PC-9 (cell line): ENCODE measurements at regions not wholly inside any gene's neighbourhood (a gene's known extent, or its start where the extent isn't known, plus 50 kb on each side); places are given as distances from the start of the nearest gene placed in this dataset. TPM values are rescaled to one million over a fixed set of nuclear protein-coding genes. Genes with fewer than 3 reads are reported as not detected.

Source experiments
- BruUV-seq: library from RNA; stranded (reverse); fragments of 400-500 nt; replicated peaks from 2 replicates; lab custom pipeline; 2021; lab: Mats Ljungman, UMichigan
- CTCF ChIA-PET: fragments of 300-600 bp; sonication (Branson Sonifier 250); formaldehyde crosslinking; loops from one replicate; lab custom pipeline; 2022; ENCODE audit warnings: antibody characterized with exemption; lab: Charles Lee
- POLR2A ChIA-PET: fragments of 300-600 bp; sonication (Branson Sonifier 250); formaldehyde crosslinking; loops from one replicate; lab custom pipeline; 2022; ENCODE audit warnings: antibody characterized with exemption; ENCODE audit not compliant: unreplicated experiment; lab: Charles Lee
- DNase-seq, 2 experiments: peaks; one replicate each; pipeline versions ENCODE4 v3.0.0 to v3.0.0-alpha.2; 2015 to 2022; ENCODE audit warnings: mixed read lengths in 1 of 2
- H2AFZ ChIP-seq: fragments of 200-600 bp; sonication (generic); 2 replicates; pipeline ENCODE4 v1.8.1; 2017; ENCODE audit warnings: antibody characterized with exemption
- H3F3A ChIP-seq: fragments of 200-600 bp; sonication (generic); 2 replicates; pipeline ENCODE4 v1.8.1; 2017; ENCODE audit warnings: antibody characterized with exemption, mild to moderate bottlenecking, low read depth; ENCODE audit not compliant: insufficient read depth
- H3K27ac ChIP-seq: fragments of 200-600 bp; sonication (generic); 2 replicates; pipeline ENCODE4 v1.6.1; 2016; ENCODE audit warnings: mixed run types
- H3K27me3 ChIP-seq: fragments of 200-600 bp; sonication (generic); 2 replicates; pipeline ENCODE4 v1.6.1; 2016; ENCODE audit warnings: low read depth, mixed run types; ENCODE audit not compliant: insufficient read depth
- H3K36me3 ChIP-seq: fragments of 200-600 bp; sonication (generic); 2 replicates; pipeline ENCODE4 v1.6.1; 2016; ENCODE audit warnings: low read depth, mixed run types
- H3K4me1 ChIP-seq: fragments of 200-600 bp; sonication (generic); replicated peaks from 2 replicates; pipeline ENCODE4 v1.6.1; 2016; ENCODE audit warnings: mixed run types; ENCODE audit not compliant: insufficient read depth
- H3K4me2 ChIP-seq: fragments of 200-600 bp; sonication (generic); 2 replicates; pipeline ENCODE4 v1.6.1; 2017; ENCODE audit warnings: mixed run types
- H3K4me3 ChIP-seq: fragments of 200-600 bp; sonication (generic); 2 replicates; pipeline ENCODE4 v1.6.1; 2016; ENCODE audit warnings: mixed run types
- H3K79me2 ChIP-seq: fragments of 200-600 bp; sonication (generic); 2 replicates; pipeline ENCODE4 v1.6.1; 2017; ENCODE audit warnings: low read depth, mixed run types
- H3K9me2 ChIP-seq: fragments of 200-600 bp; sonication (generic); 2 replicates; pipeline ENCODE4 v1.8.1; 2017; ENCODE audit warnings: mild to moderate bottlenecking; ENCODE audit not compliant: insufficient read depth
- H3K9me3 ChIP-seq: fragments of 200-600 bp; sonication (generic); 2 replicates; pipeline ENCODE4 v1.8.1; 2016; ENCODE audit warnings: low read depth; ENCODE audit not compliant: insufficient read depth
- H4K20me1 ChIP-seq: fragments of 200-600 bp; sonication (generic); 2 replicates; pipeline ENCODE4 v1.8.1; 2017; ENCODE audit not compliant: insufficient read depth
- EZH2 ChIP-seq: fragments of 200-600 bp; sonication (generic); IDR thresholded peaks from 2 replicates; pipeline ENCODE4 v1.8.0; 2017; ENCODE audit warnings: antibody characterized with exemption, low read depth
- intact Hi-C: fragments of 100-400 bp; cut with micrococcal nuclease; formaldehyde crosslinking; loops from one replicate; pipeline ENCODE4 v1.10.0; 2022; ENCODE audit not compliant: unreplicated experiment
- microRNA-seq: library from miRNA; unstranded; fragments of <30 nt; microRNA quantifications from one replicate; pipeline ENCODE4 v1.2.0, GENCODE V29; 2021; ENCODE audit warnings: borderline number of aligned reads, borderline replicate concordance
- TF ChIP-seq, protein P1 (sequence below): fragments of 200-600 bp; sonication (generic); conservative IDR thresholded peaks from 2 replicates; pipeline ENCODE4 v1.6.1; 2017; ENCODE audit warnings: mixed run types, antibody characterized with exemption, mild to moderate bottlenecking, moderate library complexity

DNA sequence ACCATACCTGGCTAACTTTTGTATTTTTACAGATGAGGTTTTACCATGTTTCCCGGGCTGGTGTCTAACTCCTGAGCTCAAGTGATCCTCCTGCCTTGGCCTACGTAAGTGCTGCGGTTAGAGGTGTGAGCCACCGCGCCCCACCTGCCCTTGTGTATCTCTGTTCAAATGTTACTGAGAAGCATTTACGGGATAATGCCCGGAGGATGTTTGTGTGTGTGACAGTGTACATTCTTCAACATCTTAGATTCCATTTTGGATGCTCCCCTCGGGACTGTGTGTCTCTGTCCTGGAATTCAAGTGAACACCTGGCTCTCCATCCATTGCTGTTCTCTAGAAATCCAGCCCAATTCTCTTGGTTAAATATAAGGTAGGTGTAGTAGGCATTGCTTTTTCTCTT, 93.7 kb downstream of the NLRP12 start:
- BruUV-seq, result no TSS peak
- CTCF ChIA-PET, result no interaction called here
- no peaks in the 10 kb centered on the region for H3K79me2 ChIP-seq

More for the DNA sequence above, 93.7 kb downstream of the NLRP12 start:
- TF ChIP-seq EZH2, result no peak
- TF ChIP-seq, protein P1, sequence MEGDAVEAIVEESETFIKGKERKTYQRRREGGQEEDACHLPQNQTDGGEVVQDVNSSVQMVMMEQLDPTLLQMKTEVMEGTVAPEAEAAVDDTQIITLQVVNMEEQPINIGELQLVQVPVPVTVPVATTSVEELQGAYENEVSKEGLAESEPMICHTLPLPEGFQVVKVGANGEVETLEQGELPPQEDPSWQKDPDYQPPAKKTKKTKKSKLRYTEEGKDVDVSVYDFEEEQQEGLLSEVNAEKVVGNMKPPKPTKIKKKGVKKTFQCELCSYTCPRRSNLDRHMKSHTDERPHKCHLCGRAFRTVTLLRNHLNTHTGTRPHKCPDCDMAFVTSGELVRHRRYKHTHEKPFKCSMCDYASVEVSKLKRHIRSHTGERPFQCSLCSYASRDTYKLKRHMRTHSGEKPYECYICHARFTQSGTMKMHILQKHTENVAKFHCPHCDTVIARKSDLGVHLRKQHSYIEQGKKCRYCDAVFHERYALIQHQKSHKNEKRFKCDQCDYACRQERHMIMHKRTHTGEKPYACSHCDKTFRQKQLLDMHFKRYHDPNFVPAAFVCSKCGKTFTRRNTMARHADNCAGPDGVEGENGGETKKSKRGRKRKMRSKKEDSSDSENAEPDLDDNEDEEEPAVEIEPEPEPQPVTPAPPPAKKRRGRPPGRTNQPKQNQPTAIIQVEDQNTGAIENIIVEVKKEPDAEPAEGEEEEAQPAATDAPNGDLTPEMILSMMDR, result no peak
- Histone ChIP-seq H3K4me3 (no peak overlapping the region), H3K36me3 (no peaks in the 10 kb centered on the region), H2AFZ (no peak overlapping the region), H4K20me1 (no peaks in the 10 kb centered on the region), H3K27ac (no peak overlapping the region), H3K9me3 (no peaks in the 10 kb centered on the region), H3K4me1 (no peaks in the 10 kb centered on the region), H3F3A (no peaks in the 10 kb centered on the region), H3K9me2 (no peaks in the 10 kb centered on the region), H3K27me3 (peaks cover 64% of the 10 kb centered on the region), H3K4me2 (no peak overlapping the region)
- DNase-seq, result no peak
- intact Hi-C loops, result no loop called here
- POLR2A ChIA-PET, result no interaction called here

Small RNA genes in the stretch of these regions (microRNA-seq; reads per million reads assigned to microRNA genes)
- not detected for gene MIR516B2
- gene MIR517A, result not detected
- not detected for gene MIR517B
- not detected for gene MIR518B
- not detected for gene MIR518C
- not detected for gene MIR518E
- gene MIR518F, result not detected
- not detected for gene MIR519D
- gene MIR520B, result not detected
- not detected for gene MIR520C
- gene MIR520D, result not detected
- not detected for gene MIR520G
- not detected for gene MIR521-2
- gene MIR523, result not detected
- not detected for gene MIR524
- gene MIR525, result not detected
- not detected for gene MIR526A1
- gene MIR526A2, result not detected
